Astrocyte of the spinal cord (primary cell): ENCODE measurements at regions not wholly inside any gene's neighbourhood (a gene's known extent, or its start where the extent isn't known, plus 50 kb on each side); places are given as distances from the start of the nearest gene placed in this dataset.

Experiments
- DNase-seq: peaks from one replicate; pipeline ENCODE4 v3.0.0; 2011; ENCODE audit warnings: low read depth, low spot score
- H3K4me3 ChIP-seq: 2 replicates; pipeline ENCODE4 v1.5.1; 2011; ENCODE audit warnings: low read depth, mild to moderate bottlenecking, low read length, moderate library complexity
- CTCF ChIP-seq: IDR thresholded peaks from 2 replicates; pipeline ENCODE4 v1.5.1; 2012; ENCODE audit warnings: low read depth, mild to moderate bottlenecking, low read length, inconsistent platforms
- in situ Hi-C: cut with HindIII; loops from 2 replicates; pipeline ENCODE4 v1.10.0; 2017; ENCODE audit warnings: low sequenced_read_pairs

GRCh38 chr22:47898946-47899345, 1136.5 kb downstream of the TBC1D22A start:
- in situ Hi-C loops, result no loop called here
- TF ChIP-seq CTCF, result no peak
- H3K4me3 ChIP-seq, result no peak overlapping the region
- no peak for DNase-seq

DNA sequence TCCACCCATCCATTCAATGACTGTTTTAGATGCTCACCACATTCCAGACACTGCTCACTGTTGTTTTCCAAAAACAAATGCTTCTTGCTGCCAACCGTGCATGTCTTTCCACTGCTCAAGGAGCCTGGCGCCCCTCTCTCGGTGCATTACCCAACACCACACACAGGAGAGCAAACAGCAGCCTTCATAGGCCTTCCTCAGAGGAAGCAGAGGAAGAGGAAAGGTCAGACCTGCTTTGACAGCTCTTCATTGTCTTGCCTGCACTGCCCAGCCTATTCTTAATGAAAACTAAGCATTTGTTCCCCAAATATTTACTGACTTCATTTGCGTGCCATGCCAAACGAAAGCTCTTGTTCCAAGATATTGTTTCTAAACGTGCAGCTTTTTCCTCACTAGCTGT, 1129.2 kb downstream of the TBC1D22A start:
- in situ Hi-C loops, result no loop called here
- DNase-seq, result no peak
- H3K4me3 ChIP-seq, result no peak overlapping the region
- TF ChIP-seq CTCF, result no peak

- DNase-seq, result no peak
- no peak overlapping the region for H3K4me3 ChIP-seq
- no peak for TF ChIP-seq CTCF
- in situ Hi-C loops, result no loop called here
These were observed 1126.4 kb downstream of the TBC1D22A start for GRCh38 chr22:47888817-47889216.

- TF ChIP-seq CTCF, result no peak
- no peak for DNase-seq
- no peak overlapping the region for H3K4me3 ChIP-seq
- in situ Hi-C loops, result no loop called here
These were observed 1122.3 kb downstream of the TBC1D22A start for GRCh38 chr22:47884775-47885174.

- H3K4me3 ChIP-seq, result no peak overlapping the region
- no peak for DNase-seq
- no peak for TF ChIP-seq CTCF
- in situ Hi-C loops, result no loop called here
These were observed 1121.8 kb downstream of the TBC1D22A start for GRCh38 chr22:47884200-47884599.

DNA sequence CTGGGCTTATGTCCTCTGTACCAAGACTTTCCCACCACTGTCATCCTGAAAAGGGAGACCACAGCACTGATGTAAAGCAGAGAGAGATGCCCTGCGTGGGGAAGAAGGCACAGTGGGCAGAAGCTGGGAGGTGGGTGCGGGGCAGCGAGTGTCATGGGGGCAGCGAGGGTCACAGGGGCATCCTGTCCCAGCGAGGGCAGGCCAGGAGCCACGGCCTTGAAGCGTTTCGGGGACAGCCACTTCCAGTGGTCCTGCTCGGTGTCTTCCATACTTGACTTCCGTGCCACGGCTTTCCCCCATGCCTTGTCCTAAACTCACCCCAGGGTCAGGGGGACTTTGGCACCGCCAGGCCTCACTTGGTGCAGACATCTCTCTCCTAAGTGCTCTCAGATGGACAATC, 1121.3 kb downstream of the TBC1D22A start:
- H3K4me3 ChIP-seq, result no peak overlapping the region
- DNase-seq, result no peak
- in situ Hi-C loops, result no loop called here
- no peak for TF ChIP-seq CTCF

DNA sequence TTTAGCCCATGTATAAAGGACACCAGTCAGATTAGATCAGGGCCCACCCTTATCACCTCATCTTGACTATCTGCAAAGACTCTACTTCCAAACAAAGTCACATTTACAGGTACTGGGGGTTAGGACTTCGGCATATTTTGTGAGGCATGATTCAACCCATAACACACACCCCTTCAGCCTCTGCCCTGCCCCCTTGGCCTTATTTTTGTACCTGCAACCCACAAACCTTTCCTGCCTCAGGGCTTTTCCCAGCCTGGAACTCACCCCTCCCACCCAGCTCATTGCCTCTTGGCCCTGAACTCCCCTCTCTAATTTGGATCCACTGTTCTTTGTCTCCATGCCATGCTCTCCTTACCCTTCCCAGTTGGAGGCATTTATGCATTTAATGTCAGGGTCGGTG, 1116.9 kb downstream of the TBC1D22A start:
- TF ChIP-seq CTCF, result no peak
- in situ Hi-C loops, result no loop called here
- H3K4me3 ChIP-seq, result no peak overlapping the region
- no peak for DNase-seq
